H1 (cell line): ENCODE measurements at regions not wholly inside any gene's neighbourhood (a gene's known extent, or its start where the extent isn't known, plus 50 kb on each side); places are given as distances from the start of the nearest gene placed in this dataset.
"Not testable (repeated sequence)": the region's sequence is repeated elsewhere in the genome, so short reads cannot be mapped to it uniquely, and the experiment has no call there.

Experiments
- CTCF ChIA-PET: fragments of 300-600 bp; sonication (Branson Sonifier 250); formaldehyde crosslinking; loops from one replicate; lab custom pipeline; 2021; ENCODE audit not compliant: partially characterized antibody; lab: Charles Lee
- POLR2A ChIA-PET: fragments of 300-600 bp; sonication (Branson Sonifier 250); formaldehyde crosslinking; loops from one replicate; lab custom pipeline; 2021; ENCODE audit warnings: inconsistent platforms; ENCODE audit not compliant: partially characterized antibody; lab: Charles Lee
- DNase-seq, 2 experiments: peaks; one replicate each; pipeline versions ENCODE4 v3.0.0 to v3.0.0-alpha.2; 2010 to 2022; ENCODE audit warnings: low spot score in 2 of 2, low read depth in 1 of 2, mixed read lengths in 1 of 2
- FAIRE-seq: peaks from 2 replicates; lab custom pipeline; 2011; peaks lifted over from hg19 to GRCh38; lab: Jason Lieb, UNC
- H2AFZ ChIP-seq: 2 replicates; pipeline ENCODE4 v1.8.1; 2012; ENCODE audit warnings: low read length, inconsistent platforms
- H2AK5ac ChIP-seq: 2 replicates; pipeline ENCODE4 v1.6.1; 2013; ENCODE audit warnings: low read depth, low read length
- H2BK120ac ChIP-seq: replicated peaks from 2 replicates; pipeline ENCODE3; 2013; ENCODE audit warnings: low read depth, low read length, inconsistent platforms
- H2BK12ac ChIP-seq: 2 replicates; pipeline ENCODE4 v1.6.1; 2013; ENCODE audit warnings: low read depth, low read length
- H2BK15ac ChIP-seq: 2 replicates; pipeline ENCODE4 v1.6.1; 2013; ENCODE audit warnings: low read length
- H2BK20ac ChIP-seq: 2 replicates; pipeline ENCODE4 v1.6.1; 2013; ENCODE audit warnings: low read length
- H2BK5ac ChIP-seq: 2 replicates; pipeline ENCODE4 v1.6.1; 2013; ENCODE audit warnings: low read depth, low read length
- H3K14ac ChIP-seq: 2 replicates; pipeline ENCODE4 v1.6.1; 2013; ENCODE audit warnings: inconsistent platforms; ENCODE audit not compliant: insufficient read length
- H3K18ac ChIP-seq: 2 replicates; pipeline ENCODE4 v1.6.1; 2013; ENCODE audit warnings: low read length; ENCODE audit errors: extremely low read depth
- H3K23ac ChIP-seq: 2 replicates; pipeline ENCODE4 v1.6.1; 2013; ENCODE audit warnings: inconsistent platforms; ENCODE audit not compliant: insufficient read length
- H3K23me2 ChIP-seq: 2 replicates; pipeline ENCODE4 v1.6.1; 2013; ENCODE audit warnings: low read depth, low read length
- H3K27ac ChIP-seq: 2 replicates; pipeline ENCODE4 v1.6.1; 2011; ENCODE audit warnings: low read depth, low read length, inconsistent platforms
- H3K27me3 ChIP-seq, 4 experiments: replicated peaks in 1 of 4; 1 replicate in 1 of 4; 2 replicates in 3 of 4; pipeline versions ENCODE4 v1.6.1 to v1.8.1; 2011 to 2013; ENCODE audit warnings: low read length in 3 of 4, mild to moderate bottlenecking in 3 of 4, inconsistent platforms in 2 of 4, mixed read lengths in 2 of 4, moderate library complexity in 1 of 4; ENCODE audit not compliant: control insufficient read depth in 3 of 4, insufficient read depth in 3 of 4; ENCODE audit errors: extremely low read depth in 1 of 4
- H3K36me3 ChIP-seq, 4 experiments: 2 replicates each; pipeline versions ENCODE4 v1.6.1 to v1.8.1; 2011 to 2013; ENCODE audit warnings: mild to moderate bottlenecking in 4 of 4, low read length in 3 of 4, moderate library complexity in 2 of 4, control low read depth in 1 of 4, inconsistent platforms in 1 of 4; ENCODE audit not compliant: insufficient read depth in 4 of 4, control insufficient read depth in 2 of 4
- H3K4ac ChIP-seq: replicated peaks from 2 replicates; pipeline ENCODE3; 2013; ENCODE audit warnings: low read length, low read depth, mixed read lengths, inconsistent platforms; ENCODE audit not compliant: insufficient read length
- H3K4me1 ChIP-seq, 4 experiments: replicated peaks in 1 of 4; 1 replicate in 1 of 4; 2 replicates in 3 of 4; pipeline versions ENCODE4 v1.6.1 to v1.8.1; 2011 to 2013; ENCODE audit warnings: low read length in 3 of 4, inconsistent platforms in 2 of 4, mixed read lengths in 1 of 4; ENCODE audit not compliant: insufficient read depth in 4 of 4, control insufficient read depth in 3 of 4
- H3K4me2 ChIP-seq, 2 experiments: 2 replicates each; pipeline versions ENCODE4 v1.6.1 to v1.8.1; 2011 to 2013; ENCODE audit warnings: low read depth in 2 of 2, low read length in 2 of 2, control low read depth in 1 of 2, inconsistent platforms in 1 of 2, mild to moderate bottlenecking in 1 of 2; ENCODE audit not compliant: insufficient read depth in 1 of 2
- H3K4me3 ChIP-seq, 4 experiments: fragments of 200-600, 300-600 bp in 1 of 4; sonication (generic), shearing (Covaris generic), sonication (Bioruptor Twin) in 1 of 4; 2 replicates each; pipeline versions ENCODE4 v1.5.1 to v1.8.1; 2011 to 2016; ENCODE audit warnings: low read length in 4 of 4, low read depth in 3 of 4, control low read depth in 2 of 4, inconsistent platforms in 2 of 4, mild to moderate bottlenecking in 2 of 4, mixed read lengths in 1 of 4, moderate library complexity in 1 of 4; ENCODE audit not compliant: insufficient read depth in 2 of 4; ENCODE audit errors: extremely low read depth in 1 of 4
- H3K56ac ChIP-seq: replicated peaks from 2 replicates; pipeline ENCODE3; 2013; ENCODE audit warnings: low read depth, mild to moderate bottlenecking, mixed read lengths, low read length, inconsistent platforms; ENCODE audit not compliant: insufficient read length
- H3K79me1 ChIP-seq: 2 replicates; pipeline ENCODE4 v1.6.1; 2013; ENCODE audit warnings: low read depth, low read length, control low read depth
- H3K79me2 ChIP-seq, 2 experiments: 2 replicates each; pipeline versions ENCODE4 v1.6.1 to v1.8.1; 2012 to 2013; ENCODE audit warnings: low read length in 2 of 2, mild to moderate bottlenecking in 2 of 2, inconsistent platforms in 1 of 2; ENCODE audit not compliant: insufficient read depth in 2 of 2, control insufficient read depth in 1 of 2
- H3K9ac ChIP-seq, 4 experiments: replicated peaks in 1 of 4; 1 replicate in 1 of 4; 2 replicates in 3 of 4; pipeline versions ENCODE4 v1.6.1 to v1.8.1; 2011 to 2013; ENCODE audit warnings: low read depth in 3 of 4, low read length in 3 of 4, control low read depth in 2 of 4, mild to moderate bottlenecking in 2 of 4, moderate library complexity in 2 of 4, inconsistent platforms in 1 of 4; ENCODE audit errors: extremely low read depth in 1 of 4
- H3K9me3 ChIP-seq, 2 experiments: 2 replicates each; pipeline versions ENCODE4 v1.6.1 to v1.8.1; 2012 to 2013; ENCODE audit warnings: mild to moderate bottlenecking in 2 of 2, moderate library complexity in 2 of 2, control low read depth in 1 of 2, inconsistent platforms in 1 of 2, low read depth in 1 of 2, low read length in 1 of 2, mixed read lengths in 1 of 2; ENCODE audit not compliant: insufficient read depth in 2 of 2
- H4K20me1 ChIP-seq, 2 experiments: replicated peaks in 1 of 2; 2 replicates each; pipeline versions ENCODE3 to v1.8.1; 2011 to 2013; ENCODE audit warnings: inconsistent platforms in 2 of 2, low read length in 2 of 2, mild to moderate bottlenecking in 1 of 2; ENCODE audit not compliant: insufficient read depth in 2 of 2, control insufficient read depth in 1 of 2
- H4K5ac ChIP-seq: 2 replicates; pipeline ENCODE4 v1.6.1; 2013; ENCODE audit warnings: low read length, low read depth, mixed read lengths, inconsistent platforms; ENCODE audit not compliant: insufficient read length
- H4K8ac ChIP-seq: 2 replicates; pipeline ENCODE4 v1.8.0; 2013; ENCODE audit warnings: mild to moderate bottlenecking, moderate library complexity, low read length, inconsistent platforms; ENCODE audit not compliant: insufficient read depth; ENCODE audit errors: extremely low read depth
- H4K91ac ChIP-seq: replicated peaks from 2 replicates; pipeline ENCODE3; 2013; ENCODE audit warnings: low read length, mixed read lengths, inconsistent platforms; ENCODE audit not compliant: insufficient read length
- EZH2 ChIP-seq: fragments of 200-600 bp; sonication (generic); IDR thresholded peaks from 2 replicates; pipeline ENCODE4 v1.7.1; 2012; ENCODE audit warnings: low read depth, mild to moderate bottlenecking, moderate library complexity, low read length, inconsistent platforms; ENCODE audit not compliant: severe bottlenecking
- WGBS, 2 experiments: shearing (Covaris generic) in 1 of 2; methylation state at CpG; one replicate each; pipeline versions ENCODE4 v1.1.6 to v1.1.7; 2013 to 2015; ENCODE audit warnings: low lambda C conversion rate in 2 of 2, mixed read lengths in 2 of 2, inconsistent platforms in 1 of 2, low coverage in 1 of 2, missing lambda C conversion rate in 1 of 2; ENCODE audit not compliant: insufficient replicate concordance in 2 of 2, insufficient coverage in 1 of 2, insufficient read length in 1 of 2; ENCODE audit errors: extremely low coverage in 1 of 2, missing lambda C conversion rate in 1 of 2; 5-methylcytosine and 5-hydroxymethylcytosine counted together

GRCh38 chr2:91589454-91590328, 2898.2 kb downstream of the RPIA start:
- H2BK15ac ChIP-seq, H4K91ac ChIP-seq, H3K56ac ChIP-seq, H3K23ac ChIP-seq, H2BK120ac ChIP-seq, H2BK5ac ChIP-seq, H2AFZ ChIP-seq, H2AK5ac ChIP-seq, H3K23me2 ChIP-seq, H4K20me1 ChIP-seq, H3K4me1 ChIP-seq, H4K5ac ChIP-seq, H3K4ac ChIP-seq, POLR2A ChIA-PET, H3K36me3 ChIP-seq, FAIRE-seq, H3K79me2 ChIP-seq, H3K18ac ChIP-seq, H2BK12ac ChIP-seq, H4K8ac ChIP-seq, CTCF ChIA-PET, H3K9ac ChIP-seq, H3K14ac ChIP-seq, H3K79me1 ChIP-seq, H2BK20ac ChIP-seq, H3K27ac ChIP-seq: not testable (repeated sequence)
- peak in 1 of 2 experiments; percentile 75 for DNase-seq
- Histone ChIP-seq H3K4me3 (peak overlapping the region in 1 of 4 experiments; percentile 40; a peak in 4 of 8 replicates), H3K9me3 (peaks cover 2 to 23% of the 10 kb centered on the region in 2 experiments; a peak in 3 of 4 replicates), H3K4me2 (peak overlapping the region in 1 of 2 experiments; percentile 60; a peak in 2 of 4 replicates), H3K27me3 (peaks cover 2 to 13% (median 9%) of the 10 kb centered on the region in 4 experiments)
- peak; percentile 29 for TF ChIP-seq EZH2
- 44% methylated on average over 54 of the region's 65 CpGs; no CpG with 5 or more reads in 1 of the 2 experiments for WGBS, 2 experiments
